Limb (tissue), 2 donors: ENCODE measurements at regions not wholly inside any gene's neighbourhood (a gene's known extent, or its start where the extent isn't known, plus 50 kb on each side); places are given as distances from the start of the nearest gene placed in this dataset.
A peak's percentile ranks its signal among the peaks of the same experiment; 100 is the strongest.

Experiments used
- DNase-seq, 2 donors: peaks; one replicate each; pipeline ENCODE4 v3.0.0-alpha.2; 2016; ENCODE audit errors: extremely low spot score in 2 of 2

DNA sequence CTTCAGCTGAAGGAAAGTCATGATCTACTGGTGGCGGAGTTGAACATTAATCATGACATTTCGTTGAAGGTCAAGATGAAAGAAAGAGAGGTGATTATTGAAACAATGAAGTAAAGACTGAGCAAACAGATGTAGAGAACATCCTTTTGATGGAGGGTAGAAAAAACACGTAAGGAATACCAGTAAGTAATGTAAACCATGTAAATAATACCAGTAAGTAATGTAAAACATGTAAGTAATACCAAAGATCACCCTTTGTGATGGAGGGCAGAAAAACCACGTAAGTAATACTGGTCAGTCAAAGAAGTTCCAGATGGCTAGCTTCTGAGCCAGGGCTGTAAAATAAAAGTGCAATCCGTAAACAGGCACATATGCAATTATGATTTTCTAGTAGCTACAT is 1387.7 kb downstream of the SUCLG1 start:
- DNase-seq, result no peak

DNA sequence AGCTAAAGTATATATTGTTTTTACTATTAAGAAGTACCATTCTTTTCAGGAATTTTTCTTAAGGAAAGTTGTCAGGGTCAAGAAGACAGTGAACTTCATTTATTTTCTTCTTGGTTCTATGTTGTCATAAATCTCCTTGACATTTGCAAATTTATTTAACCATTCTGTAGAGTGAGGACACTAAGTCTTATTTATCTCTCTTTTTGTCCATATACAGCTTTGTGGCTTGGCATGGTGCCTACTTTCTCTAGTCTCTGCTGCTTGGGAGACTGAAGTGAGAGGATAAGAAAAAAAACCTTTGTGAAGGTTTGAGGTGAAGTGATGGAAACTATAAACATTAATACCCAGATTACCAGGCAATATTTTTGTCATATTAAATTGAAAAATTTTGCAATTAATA is 1389.4 kb downstream of the SUCLG1 start:
- no peak for DNase-seq

DNA sequence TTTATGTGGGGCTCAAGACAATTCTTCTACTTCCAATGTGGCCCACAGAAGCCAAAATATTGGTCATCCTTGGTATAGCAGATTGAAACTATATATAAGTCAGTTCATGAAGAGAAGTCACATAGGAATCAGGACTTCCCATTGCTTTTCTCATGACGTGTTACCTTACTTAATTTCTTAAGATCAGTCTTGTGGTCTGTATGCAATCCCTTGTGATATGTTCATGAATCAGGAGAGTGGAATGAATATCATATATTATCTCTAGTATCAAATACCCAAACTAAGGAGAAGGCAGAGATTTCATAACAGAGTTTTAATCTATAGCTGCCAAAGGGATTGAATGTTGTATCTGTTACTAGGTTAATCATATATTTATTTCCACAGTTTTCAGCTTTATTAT is 1390.4 kb downstream of the SUCLG1 start:
- no peak for DNase-seq

DNA sequence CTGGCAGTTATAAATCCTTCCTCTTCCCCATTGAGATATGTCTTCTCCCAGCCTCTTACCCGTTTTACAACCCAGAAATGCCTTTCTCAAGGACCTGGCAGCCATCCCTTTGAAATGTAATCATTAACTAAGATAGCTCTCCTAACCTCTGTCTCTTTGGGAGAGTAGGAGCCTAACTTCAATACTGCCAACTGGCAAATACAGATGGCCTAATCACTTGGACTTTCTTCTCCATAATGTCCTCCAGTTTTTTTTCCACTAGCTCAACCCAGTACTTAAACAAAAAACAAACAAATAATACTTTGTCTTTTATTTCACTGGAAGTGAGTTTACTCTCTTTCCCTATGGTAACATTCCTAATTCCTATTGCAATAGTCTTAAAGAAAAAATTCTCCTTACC is 1391.1 kb downstream of the SUCLG1 start:
- no peak for DNase-seq

DNA sequence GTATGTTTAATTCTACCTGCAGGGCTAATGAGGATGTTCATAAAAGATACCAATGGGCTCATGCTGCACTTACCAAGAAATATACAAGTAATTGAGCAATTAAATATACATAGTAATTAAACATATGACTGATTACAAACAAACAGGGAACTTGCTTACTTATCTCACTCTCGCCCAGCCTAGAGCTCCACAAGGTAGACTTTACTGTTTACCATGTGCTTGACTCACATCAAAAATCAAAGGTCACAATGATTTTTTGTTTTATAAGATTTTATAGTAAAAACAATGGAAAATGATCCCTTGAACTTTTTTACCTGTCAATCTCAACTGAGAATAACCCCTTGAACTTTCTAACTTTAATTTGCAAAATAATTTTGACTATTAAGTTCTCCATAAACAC is 1395.1 kb downstream of the SUCLG1 start:
- no peak for DNase-seq

DNA sequence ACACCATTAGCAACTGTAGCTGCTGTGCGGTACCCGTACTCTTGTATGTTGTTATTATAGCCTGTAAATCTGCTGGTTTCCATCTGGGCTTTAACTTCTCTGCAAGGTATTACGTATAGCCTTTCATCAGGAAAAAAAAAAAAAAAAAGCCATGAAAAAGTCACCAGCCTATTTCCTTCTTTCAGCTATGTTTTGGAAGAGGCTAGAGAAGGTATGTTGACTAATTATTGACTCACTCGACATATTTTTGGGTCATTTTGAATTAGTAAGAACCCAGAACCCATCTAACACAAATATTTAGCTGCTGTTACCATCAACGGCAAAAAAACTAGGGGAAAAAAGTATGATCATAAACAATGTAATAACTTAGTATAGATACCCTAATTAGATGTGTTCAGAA is 1395.6 kb downstream of the SUCLG1 start:
- DNase-seq, result no peak

DNA sequence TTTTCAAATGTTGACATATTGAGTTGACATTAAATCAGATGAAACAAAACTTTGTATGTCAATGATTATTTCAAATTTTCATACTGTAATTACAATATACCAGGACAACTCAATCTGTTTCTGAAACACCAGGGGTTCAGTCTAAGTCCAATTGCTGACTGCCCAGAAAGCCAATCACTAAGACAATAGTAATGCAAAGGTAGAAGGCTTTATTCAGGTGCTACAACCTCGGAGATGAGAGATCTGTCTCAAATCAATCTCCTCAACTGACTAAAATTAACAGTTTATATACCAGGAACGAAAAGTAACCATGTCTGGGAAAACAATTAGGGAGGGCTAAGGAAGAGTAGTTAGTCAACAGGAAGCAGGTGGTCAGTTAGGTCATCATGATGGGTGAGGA is 1400.4 kb downstream of the SUCLG1 start:
- DNase-seq, result no peak

DNA sequence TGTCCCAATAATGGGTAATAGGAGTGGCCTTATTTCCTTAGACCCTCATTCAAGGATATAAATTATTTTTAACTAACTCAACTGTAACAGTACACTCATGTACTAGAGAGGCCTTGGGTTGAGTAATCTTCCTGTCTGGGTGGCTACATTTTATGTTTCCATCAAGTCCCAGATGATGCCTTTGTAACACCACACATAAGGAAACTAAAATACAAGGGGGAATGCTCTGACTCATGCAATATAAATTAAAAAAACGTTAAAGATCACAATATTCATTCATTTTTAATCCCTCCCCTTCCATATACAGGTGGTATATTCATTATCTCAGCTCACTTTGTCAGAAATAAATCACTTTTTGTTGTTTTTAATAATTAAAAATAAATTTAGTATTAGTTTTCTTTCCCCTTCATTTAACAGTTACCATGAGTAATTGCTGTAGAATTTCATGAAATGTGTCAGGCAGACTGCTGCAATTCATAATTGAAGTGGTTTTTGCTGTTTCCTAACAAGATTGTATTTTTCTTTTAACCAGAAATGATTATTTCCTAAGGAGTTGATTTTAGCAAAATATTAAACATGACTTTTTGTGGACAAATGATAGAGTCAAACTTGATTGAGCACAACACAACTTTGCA is 1403.6 kb downstream of the SUCLG1 start:
- peak in 1 of 2 donors; percentile 10 for DNase-seq

DNA sequence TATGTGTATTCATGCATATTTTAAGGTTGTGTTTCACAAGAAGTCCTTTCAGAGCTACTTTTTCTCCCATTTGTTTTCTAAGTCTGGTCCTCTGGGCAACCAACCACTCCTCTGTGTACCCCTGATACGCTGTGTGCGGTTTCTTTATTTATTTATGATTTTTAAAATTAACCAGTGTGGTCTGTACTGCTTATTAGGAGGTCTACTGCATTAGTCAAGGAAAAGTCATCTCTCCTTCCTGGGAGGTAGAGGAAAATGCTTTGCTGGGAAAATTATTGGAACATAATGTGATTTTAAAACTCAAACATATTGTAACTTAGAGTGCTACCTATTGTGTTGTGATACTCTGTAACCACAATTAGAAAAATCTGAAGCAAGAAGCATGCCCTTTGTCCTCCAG is 1404.3 kb downstream of the SUCLG1 start:
- DNase-seq, result no peak

DNA sequence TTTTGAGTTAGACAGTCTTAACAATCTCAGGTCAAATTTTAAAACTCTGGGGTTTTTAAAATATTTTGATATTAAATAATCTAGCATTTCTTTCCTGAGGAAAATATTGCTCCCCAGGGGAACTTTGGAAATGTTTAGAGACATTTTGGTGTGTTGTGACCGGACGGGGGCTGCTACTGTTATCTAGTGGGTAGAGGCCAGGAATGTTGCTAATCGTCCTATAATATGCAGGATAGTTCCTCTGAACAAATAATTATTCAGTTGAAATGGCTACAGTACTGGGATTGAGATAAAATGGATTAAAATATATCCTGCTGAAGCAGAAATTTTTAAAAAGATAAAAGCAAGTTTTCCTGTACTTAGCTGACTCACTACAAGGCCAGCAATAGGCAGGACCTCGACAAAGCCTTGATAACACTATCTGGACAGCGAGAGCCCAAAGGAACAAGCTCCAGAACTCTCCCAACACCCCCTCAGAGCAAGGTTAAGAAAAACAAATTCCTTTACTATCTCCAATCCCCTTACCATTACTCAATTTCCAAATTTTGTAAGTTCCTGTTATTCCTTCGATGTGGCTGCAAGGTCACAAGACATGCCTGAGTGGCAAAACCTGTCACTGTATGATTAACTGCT is 1407.4 kb downstream of the SUCLG1 start:
- DNase-seq, result no peak

DNA sequence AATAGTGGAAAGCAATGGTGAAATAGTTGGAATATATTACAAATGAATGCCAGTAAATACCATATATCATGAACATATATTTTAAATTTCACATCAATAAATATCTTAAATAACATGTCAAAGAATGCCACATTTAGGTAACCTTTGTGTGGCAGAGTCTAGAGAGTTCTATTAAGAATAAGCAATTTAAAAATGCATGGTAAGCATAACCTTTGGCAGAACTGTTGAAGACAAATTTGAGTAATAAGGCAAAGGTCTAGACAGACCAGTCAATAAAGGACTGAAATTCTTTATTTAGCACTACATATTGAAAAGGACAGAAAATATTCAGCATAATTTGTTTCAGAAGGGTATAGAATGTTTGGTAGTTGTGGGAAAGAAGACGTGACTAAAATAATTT is 1417.0 kb downstream of the SUCLG1 start:
- no peak for DNase-seq

DNA sequence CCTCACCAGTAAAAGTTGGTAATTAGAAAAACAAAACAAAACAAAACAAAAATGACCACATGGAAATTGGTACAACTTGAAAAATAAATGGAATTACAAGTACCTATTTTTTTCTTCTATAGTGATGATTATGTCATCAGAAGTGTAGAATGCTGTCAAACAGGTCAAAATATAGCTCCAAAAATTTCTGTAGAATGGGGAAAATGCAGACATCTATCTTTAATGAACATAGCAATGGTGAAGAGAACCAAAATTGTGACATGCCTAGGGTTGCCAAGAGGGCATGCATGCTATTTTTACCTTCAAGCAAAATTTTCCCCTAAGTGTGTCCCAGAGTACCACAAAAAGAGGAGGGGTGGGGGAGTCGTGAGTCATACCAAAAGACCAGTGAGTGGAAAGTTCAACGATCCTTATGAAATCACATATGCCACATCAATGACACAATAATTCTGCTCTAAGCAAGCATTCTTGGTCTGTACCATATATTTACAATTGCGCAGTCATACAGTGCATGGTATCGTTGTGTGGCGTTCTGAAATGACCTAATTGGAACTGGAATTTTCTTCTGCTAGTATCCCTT is 1436.4 kb downstream of the SUCLG1 start:
- no peak for DNase-seq

DNA sequence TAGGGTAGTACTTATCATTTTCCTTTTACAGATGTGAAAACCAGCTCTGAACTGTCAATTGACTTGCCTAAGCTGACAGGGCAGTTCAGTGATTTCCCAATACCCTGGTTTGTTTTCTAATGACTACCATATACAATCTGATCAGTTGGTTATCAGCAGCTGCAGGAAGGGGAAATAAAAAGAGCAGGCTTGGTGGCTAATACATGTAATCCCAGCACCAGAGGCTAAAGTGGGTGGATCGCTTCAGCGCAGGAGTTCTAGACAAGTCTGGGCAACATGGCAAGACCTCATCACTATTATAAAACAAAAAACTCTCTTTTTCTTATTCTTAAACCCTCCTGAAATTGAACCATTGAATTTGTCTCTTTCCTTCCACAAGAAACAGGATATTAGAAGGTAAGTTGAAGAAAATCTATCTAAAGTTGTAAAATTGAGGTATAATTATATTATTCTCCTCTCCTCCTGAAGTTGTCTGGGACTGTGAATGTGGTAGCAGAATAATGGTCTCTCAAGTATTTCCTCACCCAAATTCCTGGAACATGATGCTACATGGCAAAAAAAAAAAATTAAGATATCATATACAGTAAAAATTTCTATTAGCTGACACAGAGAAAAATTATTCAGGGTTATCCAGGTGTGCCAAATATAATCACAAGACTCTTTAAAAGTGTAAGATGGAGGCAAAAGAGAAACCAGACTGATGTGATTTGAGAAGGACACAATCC is 1441.6 kb downstream of the SUCLG1 start:
- DNase-seq, result no peak

DNA sequence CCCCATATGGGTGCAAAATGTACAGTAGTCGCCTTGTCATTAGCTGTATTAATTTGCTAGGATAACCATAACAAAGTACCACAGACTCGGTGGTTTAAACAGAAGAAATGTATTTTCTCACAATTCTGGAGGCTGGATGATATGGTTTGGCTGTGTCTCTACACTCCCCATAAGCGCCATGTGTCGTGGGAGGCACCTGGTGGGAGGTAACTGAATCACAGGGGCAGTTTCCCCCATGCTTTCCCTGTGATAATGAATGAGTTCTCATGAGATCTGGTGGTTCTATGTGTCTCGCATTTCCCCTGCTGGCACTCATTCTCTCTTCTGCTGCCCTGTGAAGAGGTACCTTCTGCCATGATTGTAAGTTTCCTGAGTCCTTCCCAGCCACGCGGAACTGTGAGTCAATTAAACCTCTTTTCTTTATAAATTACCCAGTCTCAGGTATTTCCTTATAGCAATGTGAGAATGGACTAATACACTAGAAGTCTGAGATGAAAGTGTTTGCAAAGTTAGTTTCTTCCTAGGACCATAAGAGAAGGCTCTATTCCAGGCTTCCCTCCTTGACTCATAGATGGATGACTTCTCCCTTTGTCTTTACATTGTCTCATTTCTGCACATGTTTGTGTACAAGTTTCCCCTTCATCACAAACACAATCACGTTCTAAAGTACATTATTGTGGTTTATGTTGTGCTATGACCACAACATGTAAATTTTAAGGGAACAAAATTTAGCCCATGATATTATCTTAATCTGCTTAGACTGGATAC is 1442.6 kb downstream of the SUCLG1 start:
- DNase-seq, result no peak

DNA sequence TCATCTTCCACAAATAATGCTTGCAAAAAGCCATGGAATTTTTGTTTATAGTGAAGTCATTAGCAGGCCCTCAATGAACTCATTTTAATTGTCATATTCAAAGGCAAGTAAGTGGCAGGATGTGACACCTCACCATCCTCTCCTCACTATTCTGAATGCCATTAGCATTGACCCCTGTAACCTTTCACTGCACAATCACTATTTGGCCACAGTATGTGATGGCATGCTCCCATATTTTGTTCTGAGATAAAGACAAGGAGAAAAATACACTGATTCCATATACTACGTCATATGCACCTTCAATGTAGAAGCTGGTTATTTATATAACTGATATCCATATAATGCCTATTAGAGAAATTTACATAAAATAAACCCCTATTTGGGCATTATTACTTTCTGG is 1443.2 kb downstream of the SUCLG1 start:
- DNase-seq, result no peak

DNA sequence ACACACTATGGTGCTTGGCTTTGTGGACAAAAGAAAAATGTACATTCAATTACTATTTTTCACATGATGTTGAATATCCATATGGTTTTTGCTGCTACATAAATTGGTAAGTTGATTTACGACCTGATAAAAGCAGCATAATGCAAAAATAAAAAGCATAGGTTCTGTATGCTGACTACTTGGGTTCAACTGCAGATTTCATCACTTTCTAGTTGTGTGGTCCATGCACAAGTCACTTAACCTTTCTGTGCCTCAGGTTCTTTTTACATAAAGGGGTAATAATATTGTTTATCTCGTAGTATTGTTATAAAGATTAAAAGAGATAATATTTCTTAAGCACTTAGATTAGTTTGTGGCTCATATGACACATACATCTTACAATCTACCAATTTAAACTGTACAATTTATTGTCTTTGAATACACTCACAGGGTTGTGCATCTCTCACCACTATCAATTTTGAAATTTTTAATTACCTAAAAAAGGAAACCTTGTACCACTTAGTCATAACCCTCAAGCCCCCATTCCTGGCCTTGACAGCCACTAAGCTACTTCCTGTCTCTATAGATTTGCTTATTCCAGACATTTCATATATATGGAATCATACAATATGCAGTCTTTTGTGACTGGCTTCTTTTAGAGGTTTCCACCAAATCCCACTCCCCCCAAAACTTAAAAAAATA is 1443.9 kb downstream of the SUCLG1 start:
- no peak for DNase-seq

DNA sequence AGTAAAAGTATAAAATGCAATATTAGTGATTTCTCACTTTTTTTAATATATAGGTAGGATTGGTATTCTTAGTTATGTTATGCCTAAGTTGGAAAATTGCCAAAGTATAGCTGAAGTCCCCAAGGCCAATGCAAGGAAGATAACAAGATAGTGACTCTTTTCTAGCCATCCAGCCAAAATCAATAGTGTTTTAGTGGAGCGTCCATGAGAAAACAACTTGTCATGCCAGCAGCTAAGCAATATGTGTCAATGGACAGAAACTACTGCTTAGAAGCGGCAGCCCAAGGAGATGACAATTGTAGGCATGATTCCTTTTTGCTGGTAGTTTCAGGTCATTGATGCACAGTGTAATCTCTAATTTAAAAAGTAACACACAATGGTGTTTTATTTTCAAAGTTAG is 1444.6 kb downstream of the SUCLG1 start:
- DNase-seq, result no peak

DNA sequence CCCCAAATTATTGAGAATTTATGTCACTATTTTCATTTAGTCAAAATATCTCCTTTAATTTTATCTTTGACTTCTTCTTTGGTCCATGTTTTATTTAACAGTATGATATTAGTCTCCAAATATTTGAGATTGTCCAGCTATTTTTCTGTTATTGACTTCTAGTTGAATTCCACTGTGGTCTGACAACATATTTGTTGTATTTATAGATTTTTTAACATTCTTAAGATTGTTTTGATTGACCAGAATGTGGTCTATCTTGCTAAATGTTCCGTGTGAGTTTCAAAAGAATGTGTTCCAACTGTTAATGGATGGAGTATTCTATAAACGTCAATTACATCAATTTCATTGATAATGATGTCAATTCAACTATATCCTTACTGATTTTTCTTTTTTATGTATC is 1452.1 kb downstream of the SUCLG1 start:
- no peak for DNase-seq

DNA sequence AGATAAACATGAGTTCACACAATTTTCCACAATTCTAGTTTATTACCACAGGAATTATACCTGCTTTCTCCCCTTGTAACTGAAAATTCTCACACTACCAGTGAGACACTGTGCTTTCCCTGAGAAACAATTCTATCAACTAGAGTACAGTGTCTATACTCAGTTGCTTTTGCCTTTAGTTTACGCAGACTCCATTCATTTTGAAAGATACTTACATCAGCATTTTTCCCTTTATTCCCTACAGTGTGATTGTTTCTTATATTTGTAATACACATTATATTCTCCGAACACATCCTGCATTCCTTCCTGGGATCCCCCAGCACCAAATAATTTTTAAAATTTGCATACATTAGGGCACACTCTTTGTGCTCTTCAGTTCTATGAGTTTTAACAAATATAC is 1455.5 kb downstream of the SUCLG1 start:
- no peak for DNase-seq

DNA sequence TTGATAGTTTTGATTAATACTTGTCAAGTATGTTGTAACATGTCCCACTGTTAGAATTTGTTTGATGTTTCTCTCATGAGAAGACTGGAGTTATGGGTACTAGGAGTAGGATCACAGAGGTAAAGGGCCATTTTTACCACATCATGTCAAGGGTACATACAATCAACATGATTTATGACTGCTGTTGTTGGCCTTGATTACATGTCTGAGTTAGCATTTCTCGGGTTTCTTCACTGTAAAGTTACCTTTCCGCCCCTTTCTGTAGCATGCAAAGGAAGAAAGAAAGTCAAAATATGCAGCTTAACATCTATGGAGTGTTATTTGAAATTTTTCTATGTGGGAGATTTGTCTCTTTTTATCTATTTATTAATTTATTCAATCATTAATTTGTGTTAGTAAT is 1456.4 kb downstream of the SUCLG1 start:
- DNase-seq, result no peak

DNA sequence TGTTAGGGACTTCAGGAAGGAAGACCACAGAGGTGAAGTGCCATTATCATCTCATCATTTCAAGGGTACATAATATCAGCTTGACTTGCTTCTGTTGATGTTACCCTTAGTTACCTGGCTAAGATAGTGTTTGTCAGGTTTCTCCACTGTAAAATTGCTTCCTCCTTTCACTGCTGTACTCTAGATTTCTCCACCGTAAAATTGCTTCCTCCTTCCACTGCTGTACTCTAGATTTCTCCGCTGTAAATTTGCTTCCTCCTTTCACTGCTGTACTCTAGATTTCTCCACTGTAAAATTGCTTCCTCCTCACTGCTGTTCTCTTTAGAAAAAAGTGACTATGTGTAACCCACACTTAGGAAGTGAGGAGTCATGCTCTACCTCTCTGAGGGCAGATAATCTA is 1460.3 kb downstream of the SUCLG1 start:
- DNase-seq, result no peak
